ENCODE measurements at regions not wholly inside any gene's neighbourhood (a gene's known extent, or its start where the extent isn't known, plus 50 kb on each side); places are given as distances from the start of the nearest gene placed in this dataset.

DNA sequence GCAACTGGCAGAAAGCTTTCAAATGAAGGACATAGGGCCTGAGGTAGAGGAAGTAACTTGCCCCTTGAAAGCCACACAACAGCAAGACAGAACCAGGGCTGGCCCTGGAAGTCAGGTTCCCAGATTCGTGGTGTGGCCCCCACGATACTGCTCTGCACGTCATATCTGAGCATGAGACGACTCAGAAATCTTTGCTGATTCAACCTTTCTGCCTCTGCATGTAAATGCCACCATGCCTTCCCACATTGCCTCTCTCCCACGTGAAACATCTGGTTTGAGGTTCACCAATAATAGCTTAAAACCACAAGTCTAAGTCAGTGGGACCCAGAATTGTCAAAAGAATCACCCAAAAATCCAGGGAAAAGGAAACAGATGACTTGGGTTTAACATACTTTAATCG, 214.0 kb upstream of the TRIB2 start:
- no peak for DNase-seq (ENCODE audit: low read depth in 3 of 3, low spot score in 2 of 3)

DNA sequence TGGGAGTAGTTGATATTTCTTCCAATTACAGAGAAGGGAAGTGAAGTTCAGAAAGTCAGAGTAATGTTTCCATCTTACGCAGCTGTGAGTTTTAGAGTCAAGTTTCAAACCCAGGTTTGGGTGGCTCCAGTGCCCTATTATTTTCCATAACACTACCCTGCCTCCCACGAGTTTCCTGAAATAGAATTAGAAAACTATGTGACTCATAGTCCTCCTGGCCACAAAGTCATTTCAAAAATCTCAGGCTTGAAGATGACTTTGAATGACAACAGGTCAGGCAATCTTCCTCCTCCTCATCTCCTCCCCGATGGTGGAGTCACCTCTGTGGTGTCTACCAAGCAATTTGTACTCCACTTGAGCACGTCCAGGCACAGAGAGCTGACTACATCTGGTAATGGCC, 212.3 kb upstream of the TRIB2 start:
- DNase-seq (ENCODE audit: low read depth in 3 of 3, low spot score in 2 of 3) = no peak

DNA sequence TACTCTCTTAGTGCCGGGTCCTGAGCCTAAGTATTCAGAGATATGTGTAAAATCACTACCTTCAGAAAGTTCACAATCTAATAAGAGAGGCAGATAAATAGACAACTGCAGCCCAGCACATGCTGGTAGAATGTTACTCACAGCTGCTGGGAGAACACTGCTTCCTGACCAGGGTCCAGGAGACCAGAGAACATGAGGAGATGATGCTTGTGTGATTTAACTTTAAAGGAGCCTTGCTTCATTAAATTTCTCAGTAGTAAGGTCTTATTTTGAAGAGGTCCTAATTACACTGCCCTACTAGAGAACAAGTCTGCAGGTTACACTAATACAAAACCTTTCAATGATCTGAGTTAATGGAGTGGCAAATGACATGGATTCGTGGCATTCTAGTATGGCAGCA, 209.9 kb upstream of the TRIB2 start:
- DNase-seq (ENCODE audit: low read depth in 3 of 3, low spot score in 2 of 3) = no peak

DNA sequence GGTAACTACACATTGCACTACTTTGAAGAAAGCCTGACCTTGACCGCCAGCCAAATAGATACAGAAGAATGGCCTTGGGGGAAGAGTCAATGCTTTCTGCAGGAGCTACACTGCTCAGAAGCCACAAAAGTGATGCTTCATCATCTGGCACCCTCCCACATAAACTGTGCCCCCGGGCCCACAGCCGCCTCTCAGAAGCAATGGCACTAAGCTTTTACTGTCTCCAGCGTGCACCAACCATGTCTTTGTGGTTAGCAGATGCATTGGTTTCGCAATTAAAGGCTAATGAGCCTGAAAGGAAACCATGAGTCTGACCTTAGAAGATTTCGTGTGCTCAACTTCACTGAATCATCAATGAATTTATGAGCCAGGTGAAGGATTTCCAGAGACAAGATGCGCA, 209.4 kb upstream of the TRIB2 start:
- no peak for DNase-seq (ENCODE audit: low read depth in 3 of 3, low spot score in 2 of 3)

DNA sequence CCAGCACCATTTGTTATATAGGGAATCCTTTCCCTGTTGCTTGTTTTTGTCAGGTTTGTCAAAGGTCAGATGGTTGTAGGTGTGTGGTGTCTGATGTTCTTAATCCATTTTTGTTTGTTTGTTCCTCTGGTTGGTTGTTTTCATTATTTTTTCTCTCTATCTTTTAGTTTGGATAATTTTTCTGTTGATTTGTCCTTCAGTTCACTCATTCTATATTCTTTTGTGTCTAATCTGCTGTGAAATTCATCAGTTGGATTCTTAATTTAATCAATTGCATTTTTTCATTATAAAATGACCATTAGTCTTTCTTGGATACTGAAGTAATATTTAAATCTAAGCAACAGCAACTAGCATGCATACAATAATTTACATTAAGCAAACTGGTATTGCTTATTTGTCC, 206.7 kb upstream of the TRIB2 start:
- no peak for DNase-seq (ENCODE audit: low read depth in 3 of 3, low spot score in 2 of 3)

DNA sequence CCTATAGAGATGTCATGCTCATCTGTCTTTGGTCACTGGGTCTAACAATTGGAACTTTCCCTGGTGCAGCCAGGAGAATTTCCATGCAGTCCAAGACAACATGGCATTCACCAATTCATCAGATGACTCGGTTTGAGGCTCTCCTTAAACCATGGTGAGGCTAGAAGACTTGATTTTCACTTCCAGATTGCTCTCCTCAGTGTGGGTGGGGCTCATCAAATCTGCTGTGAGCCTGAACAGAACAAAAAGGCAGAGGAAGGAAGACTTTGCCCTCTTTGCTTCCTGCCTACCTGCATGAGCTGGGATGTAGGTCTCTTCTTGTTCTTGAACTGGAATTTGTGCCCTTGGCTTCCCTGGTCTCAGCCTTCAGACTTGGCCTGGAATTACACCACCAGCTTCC, 203.4 kb upstream of the TRIB2 start:
- no peak for DNase-seq (ENCODE audit: low read depth in 3 of 3, low spot score in 2 of 3)

DNA sequence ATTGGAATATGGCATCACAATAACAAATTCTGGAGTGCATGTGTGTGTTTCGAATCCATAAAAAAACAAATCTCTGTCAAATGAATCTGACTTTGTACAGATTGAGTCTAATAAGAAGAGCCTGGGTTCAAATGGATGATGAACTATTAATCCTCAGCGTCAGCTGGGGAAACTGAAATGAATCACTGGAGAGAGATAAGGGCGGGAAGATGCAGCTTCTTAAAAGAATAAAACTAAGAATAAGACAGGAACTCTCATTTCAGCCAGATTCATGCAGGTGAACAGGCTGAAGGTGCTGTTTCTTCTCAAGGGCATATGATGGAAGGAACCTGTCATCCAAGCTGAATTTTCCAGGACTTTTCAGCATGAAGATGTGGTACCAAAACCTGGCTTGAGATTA, 202.6 kb upstream of the TRIB2 start:
- DNase-seq (ENCODE audit: low read depth in 3 of 3, low spot score in 2 of 3) = no peak

DNA sequence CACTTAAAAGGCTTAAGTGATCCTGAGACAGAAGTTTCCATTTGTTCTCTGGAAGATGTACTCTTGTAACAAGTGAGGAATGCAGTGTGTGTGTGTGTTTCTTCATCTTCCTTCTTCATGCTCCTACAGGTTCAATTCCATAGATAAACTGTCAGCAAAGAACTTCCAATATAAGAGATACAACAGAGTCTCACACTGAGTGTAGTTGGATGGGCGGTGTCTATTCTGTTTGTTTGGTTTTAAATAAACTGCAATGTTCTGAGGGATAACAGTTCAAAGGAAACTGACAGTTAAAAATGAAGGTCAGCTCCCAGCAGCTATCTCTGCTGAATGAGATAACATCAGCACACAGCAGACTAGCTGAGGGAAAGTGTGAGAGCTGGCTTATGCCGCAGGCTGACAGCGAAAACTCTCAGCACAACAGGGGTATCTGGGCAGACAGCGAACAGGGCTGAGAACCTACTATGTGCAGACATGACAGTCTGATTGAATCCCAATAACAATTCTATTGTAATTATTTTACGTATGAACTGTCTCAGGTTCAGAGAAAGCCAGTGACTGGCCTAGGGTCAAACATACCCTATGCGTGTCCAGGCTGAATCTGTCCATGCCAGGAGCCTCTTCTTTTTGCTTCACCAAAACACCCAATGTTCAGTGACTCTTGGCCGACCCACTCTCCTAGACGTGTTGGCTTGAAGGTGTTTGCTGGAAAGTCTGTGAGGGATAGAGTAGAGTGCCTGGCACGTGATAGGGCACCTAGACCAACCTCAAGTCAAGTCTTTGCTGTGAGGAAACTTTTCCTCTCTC, 201.9 kb upstream of the TRIB2 start:
- DNase-seq (ENCODE audit: low read depth in 3 of 3, low spot score in 2 of 3) = no peak

DNA sequence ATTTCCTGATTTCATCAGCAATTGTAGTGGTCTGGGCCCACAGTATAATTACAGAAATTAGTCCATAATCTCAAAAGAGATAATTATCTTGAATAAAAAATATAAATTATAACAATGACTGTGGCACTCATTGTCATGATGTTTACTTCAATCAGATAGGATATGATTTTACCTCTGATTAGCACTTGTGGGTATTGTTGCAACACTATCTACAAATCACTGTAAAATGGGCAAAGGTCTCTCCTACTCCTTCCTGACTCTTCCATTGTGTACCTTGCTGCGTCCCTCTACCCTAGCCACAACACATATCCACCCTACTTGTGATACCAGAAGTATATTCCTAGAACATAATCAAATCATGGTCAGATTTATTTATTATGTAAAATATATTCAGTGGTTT, 200.9 kb upstream of the TRIB2 start:
- no peak for DNase-seq (ENCODE audit: low read depth in 3 of 3, low spot score in 2 of 3)

DNA sequence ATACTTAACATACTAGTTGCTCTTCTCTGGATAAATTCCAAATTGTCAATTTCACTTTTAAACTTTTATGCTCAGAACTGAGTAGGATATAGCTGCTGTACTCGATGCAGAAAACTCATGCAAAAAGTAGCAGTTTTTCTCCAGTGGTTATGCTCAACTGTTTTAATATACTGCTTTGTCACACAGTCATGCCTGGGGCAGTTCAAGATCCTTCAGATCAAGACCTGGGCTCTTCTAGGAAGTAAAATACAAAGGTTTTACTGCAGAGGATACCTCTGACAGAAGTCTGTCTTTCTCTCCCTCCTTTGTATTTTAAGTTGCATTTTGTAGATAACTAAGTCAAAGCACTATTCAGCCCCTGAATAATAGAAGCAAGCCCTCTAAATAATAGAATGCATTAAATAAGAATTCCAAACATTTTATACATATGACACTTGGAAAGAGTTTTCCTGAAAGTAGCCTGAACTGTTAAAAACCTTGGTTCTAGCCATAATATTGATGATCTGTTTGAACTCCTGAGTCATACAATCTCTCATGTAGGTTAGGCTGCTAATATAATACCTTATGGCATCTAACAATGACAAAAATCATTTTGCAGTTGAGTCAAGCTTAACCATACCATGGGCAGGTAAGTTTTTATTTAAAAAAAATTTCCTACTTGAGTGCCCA, 183.3 kb upstream of the TRIB2 start:
- DNase-seq (ENCODE audit: low read depth in 3 of 3, low spot score in 2 of 3) = no peak

DNA sequence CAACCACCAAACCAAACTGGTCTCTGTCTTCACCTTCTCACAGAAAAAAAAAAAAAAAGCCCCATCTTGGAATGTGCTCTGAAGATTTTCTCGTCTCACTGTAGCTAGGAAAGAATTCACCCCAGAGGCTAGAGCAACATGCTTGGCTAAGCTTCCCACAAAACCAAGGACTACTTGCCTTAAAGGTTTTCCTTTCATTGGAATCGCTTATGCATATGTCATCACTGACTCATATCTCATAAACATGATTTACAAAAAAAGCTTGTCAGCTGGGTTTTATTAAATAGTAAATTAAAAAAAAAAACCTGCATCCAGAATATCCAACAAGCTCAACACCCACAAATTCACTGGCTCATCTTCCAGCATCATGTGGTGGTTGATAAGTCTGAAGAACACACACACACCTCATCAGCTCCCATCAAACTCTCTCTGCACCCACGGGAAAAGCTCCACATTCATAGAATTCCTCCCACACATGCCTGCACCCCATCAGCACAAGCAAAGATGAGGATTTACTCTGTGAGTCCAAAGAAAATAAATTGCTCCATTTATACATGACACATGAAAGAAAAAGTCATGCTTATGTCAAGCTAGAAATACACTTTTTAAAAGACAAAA, 182.0 kb upstream of the TRIB2 start:
- DNase-seq (ENCODE audit: low read depth in 3 of 3, low spot score in 2 of 3) = no peak

DNA sequence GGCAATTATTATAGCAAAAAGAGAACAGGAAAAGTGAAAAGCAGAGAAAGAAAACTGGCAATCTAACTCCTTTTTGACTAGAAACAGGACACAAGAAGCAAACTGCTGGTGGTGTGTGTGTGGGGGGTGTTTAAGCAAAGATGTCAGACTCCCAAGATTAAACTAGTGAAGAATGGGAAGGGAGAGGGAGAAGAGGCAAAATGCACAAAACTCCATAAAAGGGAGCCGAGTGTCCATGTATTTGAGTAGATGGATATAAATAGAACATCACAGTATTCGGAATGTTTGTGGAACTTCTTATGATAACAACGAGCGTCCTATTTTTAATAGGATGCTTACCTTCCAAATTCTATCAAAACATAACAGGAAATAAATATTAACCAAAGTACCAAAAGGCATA, 179.8 kb upstream of the TRIB2 start:
- DNase-seq (ENCODE audit: low read depth in 3 of 3, low spot score in 2 of 3) = no peak

DNA sequence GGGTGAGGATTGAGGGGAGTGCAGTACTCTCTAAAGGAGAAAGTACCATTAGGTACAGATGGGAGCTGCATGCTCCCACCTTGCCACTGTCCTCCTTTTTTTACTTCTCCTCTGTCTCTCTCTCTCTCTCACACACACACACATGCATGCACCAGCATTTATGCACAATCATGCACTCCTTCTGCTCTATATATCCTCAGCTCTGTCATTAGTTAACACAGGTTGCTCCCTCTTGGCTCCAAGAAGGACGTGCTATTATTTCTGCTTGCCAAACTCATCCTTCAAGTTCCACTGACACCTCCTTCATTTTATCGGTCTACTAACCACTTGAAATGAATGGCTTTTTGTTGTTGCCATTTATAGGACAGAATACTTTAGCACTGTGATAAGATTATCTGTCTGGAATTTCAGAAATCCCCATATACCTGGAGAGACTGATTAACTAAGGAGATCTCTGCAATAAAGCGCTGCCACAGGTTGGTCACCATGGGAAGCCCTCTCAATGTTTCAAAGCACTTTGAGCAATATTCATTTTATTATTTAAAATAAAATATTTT, 178.5 kb upstream of the TRIB2 start:
- no peak for DNase-seq (ENCODE audit: low read depth in 3 of 3, low spot score in 2 of 3)

DNA sequence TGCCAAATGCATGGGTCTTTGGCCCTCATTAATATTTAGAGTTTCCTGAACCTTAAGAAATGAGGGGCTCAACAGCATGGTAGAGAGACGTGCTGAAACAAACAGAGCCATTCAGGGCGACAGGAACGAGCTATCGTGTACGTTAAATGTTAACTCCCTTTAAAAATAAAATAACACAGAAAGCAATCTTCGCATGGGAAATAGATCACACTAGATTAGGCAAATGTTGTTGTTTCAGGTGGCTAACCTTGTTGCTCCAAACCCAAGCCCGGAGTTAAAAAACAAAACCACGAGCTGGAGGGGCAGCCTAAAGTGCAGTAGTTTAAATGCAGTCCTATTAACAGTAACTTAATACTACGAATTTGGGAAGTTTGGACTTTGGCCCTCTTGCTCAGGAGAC, 177.4 kb upstream of the TRIB2 start:
- DNase-seq (ENCODE audit: low read depth in 3 of 3, low spot score in 2 of 3) = no peak

DNA sequence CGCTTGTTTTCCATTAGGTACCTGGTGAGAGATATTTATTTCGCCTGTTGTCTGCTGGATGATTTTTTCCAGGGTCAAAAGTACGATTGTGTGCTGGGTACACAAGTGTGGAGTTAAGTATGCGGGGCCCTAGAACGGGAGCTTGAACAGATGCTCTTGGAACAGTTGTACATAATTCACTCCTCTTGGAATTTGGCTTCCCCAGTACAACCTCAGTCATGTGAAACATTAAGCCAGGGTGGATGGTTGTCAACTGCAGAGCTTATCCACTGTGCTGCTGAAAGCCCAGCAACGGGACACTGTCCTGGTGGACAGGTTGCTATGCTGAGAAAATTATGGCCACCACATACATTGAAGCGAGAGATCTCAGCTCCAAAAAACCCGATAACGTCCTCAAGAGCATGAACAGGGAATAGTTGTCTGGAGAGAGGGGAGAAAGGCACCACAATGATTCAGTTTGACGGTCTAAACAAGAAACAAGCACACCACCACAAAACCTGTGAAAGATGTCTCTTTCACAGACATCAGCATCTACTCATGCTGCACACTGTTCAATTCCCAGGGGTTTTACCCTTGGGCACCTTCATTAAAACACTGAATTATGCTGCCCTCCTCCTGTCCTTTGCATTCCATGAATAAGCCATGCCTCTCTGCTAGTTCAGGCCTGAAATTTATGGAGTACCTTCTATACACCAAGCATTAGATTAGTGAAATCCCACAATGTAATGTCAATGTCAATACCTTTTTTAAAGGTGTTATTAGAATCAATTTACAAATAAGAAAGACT, 176.8 kb upstream of the TRIB2 start:
- DNase-seq (ENCODE audit: low read depth in 3 of 3, low spot score in 2 of 3) = peak in 2 of 3 donors; percentile 31 to 36

DNA sequence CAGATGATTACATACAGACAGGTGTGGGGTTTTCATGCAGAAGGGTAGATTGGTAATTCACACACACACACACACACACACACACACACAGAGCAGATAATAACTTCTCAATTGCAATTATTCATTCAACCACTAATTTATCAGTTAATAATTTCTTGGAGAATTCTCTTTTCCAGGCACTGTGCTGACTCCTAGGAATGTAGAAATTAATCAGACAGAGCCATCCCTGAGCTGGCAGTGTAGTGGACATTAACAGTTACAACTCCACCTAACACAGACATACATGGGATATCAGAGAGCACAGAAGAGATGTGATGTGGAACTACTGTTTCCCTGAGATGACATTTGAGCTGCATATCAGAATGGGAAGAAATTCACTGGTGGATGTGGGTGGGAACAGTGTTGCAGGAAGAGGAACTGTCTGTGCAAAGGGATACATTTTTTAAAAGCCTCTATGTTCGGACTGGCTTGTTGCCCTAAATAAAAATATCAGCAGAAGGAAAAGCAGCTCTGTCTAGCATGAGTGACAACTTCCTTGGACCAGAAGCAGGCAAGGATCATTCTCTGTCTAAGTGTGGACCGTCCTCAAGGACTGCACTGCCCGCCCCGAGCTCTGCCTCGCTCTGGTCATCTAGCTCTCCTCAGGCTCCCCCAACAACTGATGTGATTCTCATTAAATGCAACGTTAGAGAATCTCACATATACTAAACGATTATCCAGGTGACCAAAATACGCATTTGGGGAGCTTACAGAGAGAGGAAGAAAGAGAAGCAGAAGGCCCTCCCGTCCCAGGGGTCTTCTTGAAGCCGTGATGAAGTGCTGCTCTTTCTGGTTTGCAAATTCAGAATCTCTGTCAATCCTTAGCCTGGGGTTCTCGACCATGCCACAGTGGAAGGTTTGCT, 173.4 kb upstream of the TRIB2 start:
- DNase-seq (ENCODE audit: low read depth in 3 of 3, low spot score in 2 of 3) = no peak

DNA sequence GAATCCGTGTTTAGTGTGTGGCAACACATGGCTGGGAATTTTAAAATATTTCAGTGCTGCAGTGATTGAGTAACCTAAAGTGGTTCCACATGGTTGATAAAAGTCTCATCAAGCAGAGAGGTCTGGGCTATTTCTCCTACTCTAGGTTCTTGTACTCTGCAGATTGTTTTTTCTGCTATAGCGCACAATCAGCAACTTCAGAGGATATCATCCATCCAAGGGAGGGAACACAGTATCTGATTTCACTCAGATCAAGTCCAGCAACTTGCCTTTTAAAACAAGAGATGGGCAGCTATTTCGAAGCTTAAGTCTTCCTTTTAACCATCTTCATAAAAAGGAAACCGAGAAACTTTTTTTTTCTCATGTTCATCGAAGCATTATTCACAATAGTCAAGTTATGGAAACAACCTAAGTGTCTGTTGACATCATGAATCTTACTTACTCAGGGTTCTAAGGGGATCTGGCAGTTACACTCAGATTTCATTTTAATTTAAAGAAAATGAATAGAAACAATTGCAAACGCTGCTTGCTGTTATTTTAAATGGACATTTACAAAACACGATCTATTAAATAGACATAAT, 172.7 kb upstream of the TRIB2 start:
- DNase-seq (ENCODE audit: low read depth in 3 of 3, low spot score in 2 of 3) = peak in 1 of 3 donors; percentile 56

DNA sequence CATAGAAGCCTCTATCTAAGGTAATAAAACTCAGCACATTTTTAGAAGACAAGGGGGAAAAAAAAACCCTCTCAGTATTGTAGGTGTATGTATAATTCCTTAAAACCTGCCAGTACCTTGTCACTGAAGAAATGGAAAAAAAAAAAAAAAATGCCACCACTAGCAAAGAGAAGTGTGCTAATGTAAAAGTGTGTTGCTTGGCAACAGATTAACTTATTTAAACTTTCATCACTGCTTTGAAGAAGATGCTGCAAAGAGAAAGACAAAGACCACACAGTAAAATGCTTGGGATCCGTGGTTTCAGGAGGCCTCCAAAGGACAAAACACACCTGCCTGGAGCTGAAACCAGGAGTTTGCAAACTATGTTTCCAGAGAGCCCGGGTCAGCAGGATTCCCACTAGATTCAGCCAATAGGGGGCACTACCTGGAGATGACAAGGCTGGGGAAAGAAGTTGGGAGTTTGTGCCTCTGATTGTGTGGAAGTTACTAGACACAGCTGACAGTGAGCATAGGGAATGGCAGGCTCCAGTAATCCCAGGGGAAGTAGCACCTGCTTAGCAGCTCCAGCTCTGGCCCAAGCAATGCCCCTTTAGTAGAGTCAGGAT, 169.1 kb upstream of the TRIB2 start:
- DNase-seq (ENCODE audit: low read depth in 3 of 3, low spot score in 2 of 3) = no peak

DNA sequence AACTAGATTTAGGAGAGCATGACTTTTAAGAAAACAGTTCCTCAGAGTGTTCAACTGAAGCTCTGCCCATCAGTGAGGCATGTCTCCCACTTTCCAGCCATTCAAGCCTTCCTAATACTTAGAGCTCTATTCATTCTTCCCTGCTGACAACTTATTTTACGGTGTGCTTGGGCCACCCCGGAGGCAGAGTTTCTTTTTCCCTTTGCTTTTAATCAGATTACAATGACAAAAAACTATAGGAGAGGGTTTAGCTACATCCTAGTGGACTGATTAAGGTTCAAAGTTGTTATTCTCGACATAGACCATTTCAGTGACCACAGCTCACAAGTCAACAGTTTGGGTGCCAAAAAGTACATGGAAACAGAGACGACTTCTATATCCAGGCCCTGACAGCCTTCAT, 167.8 kb upstream of the TRIB2 start:
- DNase-seq (ENCODE audit: low read depth in 3 of 3, low spot score in 2 of 3) = no peak

All from right renal cortex interstitium (tissue), 3 donors.